ENCODE measurements at regions not wholly inside any gene's neighbourhood (a gene's known extent, or its start where the extent isn't known, plus 50 kb on each side); places are given as distances from the start of the nearest gene placed in this dataset.

DNA sequence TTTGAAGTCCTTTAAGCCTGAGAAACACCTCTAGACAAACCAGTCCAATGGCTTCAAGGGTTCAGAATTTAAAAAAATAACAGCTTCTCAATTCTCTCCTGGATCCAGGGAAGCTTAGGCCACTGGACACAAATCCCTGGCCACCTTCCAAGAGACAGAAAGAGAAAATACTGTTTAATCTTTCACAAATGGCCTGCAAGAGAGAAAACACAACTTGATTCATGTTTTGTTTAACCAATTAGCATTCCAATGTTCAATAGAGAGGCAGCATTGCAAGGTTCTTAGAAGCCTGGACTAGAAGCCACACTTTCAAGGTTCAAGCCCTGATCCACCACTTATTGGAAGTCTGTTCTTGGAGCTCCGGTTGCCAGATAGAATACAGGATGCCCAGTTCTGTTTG, 109.0 kb upstream of the PARD3B start:
- no peak for DNase-seq (ENCODE audit: low read depth)

GRCh38 chr2:204437408-204437807, 107.9 kb upstream of the PARD3B start:
- no peak for DNase-seq (ENCODE audit: low read depth)

- no peak for DNase-seq (ENCODE audit: low read depth)
Observed at GRCh38 chr2:204437815-204438756, 107.2 kb upstream of the PARD3B start.

DNA sequence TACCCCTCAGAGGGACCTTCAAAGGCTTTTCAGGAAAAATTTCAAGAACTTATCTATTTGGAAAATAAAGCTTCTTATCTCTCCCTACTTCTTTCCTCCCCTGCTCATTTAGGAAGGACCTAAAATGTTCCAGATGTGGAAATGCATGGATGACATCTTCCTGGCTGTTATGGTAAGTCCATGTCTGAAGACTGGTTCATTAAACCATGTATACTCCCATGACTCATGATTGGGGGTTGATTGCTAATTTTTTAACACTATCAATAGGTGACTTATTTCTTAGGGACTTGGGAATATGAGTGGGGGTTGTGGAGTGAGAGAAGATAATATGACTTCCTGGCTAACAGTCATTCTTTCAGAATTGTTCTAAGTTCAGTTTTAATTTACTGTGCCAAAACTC, 104.0 kb upstream of the PARD3B start:
- DNase-seq (ENCODE audit: low read depth): no peak

DNA sequence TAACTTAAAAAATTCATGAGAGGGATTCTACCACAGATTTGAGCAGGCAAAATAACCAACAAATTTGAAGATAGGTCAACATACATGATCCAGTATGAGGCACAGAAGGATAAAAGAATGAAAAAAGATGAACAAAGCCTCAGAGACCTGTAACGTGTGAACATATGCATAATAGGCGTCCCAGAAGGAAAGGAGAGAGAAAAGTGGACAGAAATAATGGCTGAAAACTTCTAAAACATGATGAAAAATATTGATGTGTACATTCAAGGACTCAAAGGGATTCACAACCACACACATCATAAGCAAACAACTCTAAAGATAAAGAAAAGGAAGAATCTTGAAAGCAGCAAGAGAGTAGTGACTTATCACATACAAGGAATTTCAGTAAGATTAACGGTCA, 100.1 kb upstream of the PARD3B start:
- no peak for DNase-seq (ENCODE audit: low read depth)

GRCh38 chr2:204447722-204448121, 97.6 kb upstream of the PARD3B start:
- no peak for DNase-seq (ENCODE audit: low read depth)

- no peak for DNase-seq (ENCODE audit: low read depth)
Observed at GRCh38 chr2:204449977-204450376, 95.3 kb upstream of the PARD3B start.

DNA sequence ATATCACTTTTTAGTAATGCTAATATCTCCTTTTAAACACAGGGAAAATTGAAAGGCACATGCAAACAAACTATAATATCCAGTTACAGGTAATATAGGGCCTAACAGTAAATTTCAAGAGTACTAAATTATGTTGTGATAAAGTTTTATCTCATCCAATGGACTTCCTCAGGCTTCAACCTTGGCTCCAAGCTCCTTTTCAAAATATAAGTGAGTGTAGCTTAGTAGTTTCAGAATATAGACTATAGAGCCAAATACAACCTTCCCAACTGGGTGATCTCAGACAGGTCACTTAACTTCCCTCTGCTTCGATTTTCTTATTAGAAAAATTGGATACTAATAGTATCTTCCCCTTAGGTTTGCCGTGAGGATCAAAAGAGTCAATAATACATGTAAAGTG, 93.5 kb upstream of the PARD3B start:
- DNase-seq (ENCODE audit: low read depth): no peak

- DNase-seq (ENCODE audit: low read depth): peak; percentile 94
Observed at GRCh38 chr2:204452464-204453023, 92.7 kb upstream of the PARD3B start.

DNA sequence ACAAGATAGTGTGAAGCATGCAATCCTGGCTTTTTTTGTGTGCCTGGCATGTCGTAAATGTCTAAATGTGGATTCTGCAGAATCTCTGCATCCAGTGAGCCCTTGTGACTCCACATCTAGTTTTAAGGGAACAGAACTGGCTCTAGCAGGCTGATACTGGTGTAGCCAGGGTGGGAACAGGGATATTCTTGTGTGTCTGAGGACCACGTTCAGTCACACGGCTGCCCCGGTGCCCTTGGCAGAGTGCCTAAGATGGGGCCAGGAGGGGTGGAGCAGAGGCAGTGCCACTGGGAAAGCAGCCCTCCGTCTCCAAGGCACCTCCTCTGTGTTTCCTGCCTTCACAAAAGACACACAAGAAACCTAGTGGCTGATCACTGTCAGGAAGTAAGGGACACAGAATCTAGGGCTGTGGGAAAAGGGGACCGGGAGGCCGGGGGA, 91.5 kb upstream of the PARD3B start:
- peak; percentile 2 for DNase-seq (ENCODE audit: low read depth)

DNA sequence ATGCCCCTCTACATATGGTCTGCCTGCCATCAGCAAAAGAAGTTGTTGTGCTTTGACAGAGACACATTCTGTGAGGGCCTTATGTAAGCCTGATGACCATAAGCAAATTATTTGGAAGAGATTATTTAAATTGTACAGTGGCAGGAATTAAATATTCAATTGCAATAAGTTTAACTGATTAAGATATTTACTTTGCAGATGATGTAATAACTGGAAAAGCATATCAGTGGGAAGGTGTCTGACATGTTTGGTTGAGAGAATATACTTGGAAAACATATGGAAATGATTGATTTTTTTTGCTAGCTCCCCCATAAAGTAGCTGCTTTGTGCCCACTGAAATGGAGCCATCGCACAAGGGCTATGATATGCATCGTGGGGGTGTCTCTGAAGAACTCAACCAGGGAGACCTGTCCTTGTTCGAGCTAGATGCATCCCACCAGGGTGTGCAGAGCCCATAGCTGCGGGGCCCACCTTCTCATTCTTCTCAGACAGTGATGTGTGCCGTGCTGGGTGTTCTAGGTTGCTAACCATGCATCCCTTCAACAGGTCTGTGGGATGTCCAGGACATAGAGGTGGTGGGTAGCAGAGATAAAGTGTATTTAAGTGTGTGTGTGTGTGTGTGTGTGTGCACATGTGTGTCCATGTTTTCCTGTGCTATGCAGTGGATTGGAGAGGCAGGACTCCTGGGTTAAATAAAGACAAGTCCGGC, 90.4 kb upstream of the PARD3B start:
- no peak for DNase-seq (ENCODE audit: low read depth)

- peak; percentile 58 for DNase-seq (ENCODE audit: low read depth)
Observed at GRCh38 chr2:204468746-204469429, 76.4 kb upstream of the PARD3B start.

DNA sequence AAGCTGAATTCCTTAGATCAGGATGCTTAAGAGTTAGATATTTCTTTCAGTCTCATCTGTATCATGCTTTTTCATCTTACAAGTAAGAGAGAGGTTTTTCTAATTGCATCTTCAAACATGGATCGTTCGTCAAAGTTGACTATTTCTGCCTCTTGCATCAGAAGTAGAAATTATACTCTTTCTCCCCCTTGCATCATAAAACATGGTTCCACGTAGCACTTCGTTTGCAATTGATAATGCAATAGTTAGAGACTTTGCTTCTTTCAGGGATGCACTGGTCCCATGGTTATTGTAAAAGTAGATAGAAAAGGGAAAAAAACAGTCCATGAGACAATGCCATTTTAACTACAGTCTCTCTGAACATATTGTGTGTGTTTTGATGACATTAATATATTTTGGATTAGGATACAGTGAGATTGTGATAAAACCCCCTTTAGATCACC, 75.1 kb upstream of the PARD3B start:
- DNase-seq (ENCODE audit: low read depth): no peak

DNA sequence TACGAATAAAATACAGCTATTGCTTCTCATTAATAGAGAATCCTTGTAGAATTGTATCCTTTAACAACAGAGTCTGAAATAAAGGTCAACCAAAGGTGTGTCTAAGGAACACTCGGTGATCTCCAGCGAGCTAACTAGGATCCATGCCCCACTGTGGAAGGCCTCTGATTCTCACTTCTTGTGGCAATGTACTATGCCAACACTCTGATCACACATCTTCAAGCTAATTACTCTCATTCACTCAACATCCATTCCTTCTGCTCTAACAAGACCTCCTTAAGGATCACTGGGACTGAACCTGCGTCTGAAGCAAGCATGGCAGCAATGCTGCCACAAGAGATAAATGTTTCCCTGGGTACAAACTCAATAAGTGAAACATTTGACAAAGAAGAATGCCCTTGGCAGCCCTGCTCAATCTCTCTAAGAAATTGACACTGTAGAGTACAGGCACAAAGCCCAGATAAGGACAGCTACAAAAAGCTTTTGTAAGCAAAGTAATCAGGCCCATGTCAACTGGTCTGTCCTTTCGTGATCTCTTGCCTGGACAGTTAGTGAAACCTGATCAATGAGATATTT, 74.6 kb upstream of the PARD3B start:
- DNase-seq (ENCODE audit: low read depth): no peak

GRCh38 chr2:204472375-204472774, 72.9 kb upstream of the PARD3B start:
- peak; percentile 10 for DNase-seq (ENCODE audit: low read depth)

- no peak for DNase-seq (ENCODE audit: low read depth)
Observed at GRCh38 chr2:204473224-204473623, 72.1 kb upstream of the PARD3B start.

DNA sequence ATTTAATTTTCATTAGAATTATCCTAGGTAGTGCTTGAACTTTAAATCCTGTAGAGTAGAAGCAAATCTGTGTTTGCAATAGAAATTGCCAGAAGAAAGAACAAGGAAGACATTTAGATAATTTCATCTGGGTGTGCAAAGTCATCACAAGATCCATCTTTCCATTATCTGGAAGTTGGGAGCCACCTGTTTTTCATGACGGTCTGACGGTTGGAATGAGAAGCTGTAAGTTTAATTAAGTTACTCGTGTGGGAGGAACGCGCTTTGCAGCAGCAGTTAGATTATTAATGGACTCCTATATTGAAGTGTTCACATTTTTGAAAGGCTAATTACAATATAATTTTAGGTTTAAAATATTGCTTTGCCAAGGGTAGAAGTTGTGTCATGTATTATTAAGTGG, 69.9 kb upstream of the PARD3B start:
- no peak for DNase-seq (ENCODE audit: low read depth)

GRCh38 chr2:204477358-204477950, 67.8 kb upstream of the PARD3B start:
- peak; percentile 84 for DNase-seq (ENCODE audit: low read depth)

DNA sequence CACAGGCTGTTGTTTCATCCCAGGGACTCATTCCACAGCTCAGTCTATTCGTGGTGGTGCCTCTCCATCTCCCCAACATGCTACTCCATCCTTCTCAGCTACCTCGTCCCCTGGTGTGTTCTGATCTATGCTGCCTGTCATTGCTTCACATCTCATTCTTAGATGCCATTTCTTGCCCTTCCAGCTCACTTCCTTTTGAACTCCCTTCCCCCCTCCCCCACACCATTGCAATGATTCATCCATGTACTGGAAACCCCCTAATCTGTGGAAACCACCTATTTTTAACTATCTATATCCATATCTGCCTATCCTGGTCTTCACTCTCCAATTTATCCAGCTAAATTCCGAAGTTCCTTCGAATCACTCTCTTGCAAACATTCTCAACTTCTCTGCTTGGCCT, 65.7 kb upstream of the PARD3B start:
- DNase-seq (ENCODE audit: low read depth): peak; percentile 13

DNA sequence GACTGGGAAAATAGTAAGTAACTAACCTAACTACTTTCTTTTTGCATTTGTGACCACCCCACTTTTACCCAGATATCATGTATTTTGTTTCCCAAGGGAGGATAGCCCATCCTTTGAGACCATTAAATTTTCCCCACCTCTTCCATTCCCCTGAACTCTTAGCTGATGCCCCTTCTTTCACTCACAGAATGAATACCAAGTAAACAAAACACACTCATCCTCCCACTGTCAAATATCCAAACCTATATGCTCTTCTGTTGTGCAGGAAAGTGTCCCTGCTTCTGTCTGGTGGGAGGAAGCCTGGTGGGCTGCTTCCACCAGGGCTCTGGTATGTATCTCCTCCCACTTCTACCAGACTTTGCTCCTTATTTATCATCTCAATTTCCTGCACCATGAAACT, 64.6 kb upstream of the PARD3B start:
- DNase-seq (ENCODE audit: low read depth): no peak

- DNase-seq (ENCODE audit: low read depth): peak; percentile 39
Observed at GRCh38 chr2:204483608-204484081, 61.6 kb upstream of the PARD3B start.

Data from amniotic epithelial cell (primary cell).